GM12864 (cell line): ENCODE measurements at regions not wholly inside any gene's neighbourhood (a gene's known extent, or its start where the extent isn't known, plus 50 kb on each side); places are given as distances from the start of the nearest gene placed in this dataset.

Experiments used
- DNase-seq: peaks from one replicate; pipeline ENCODE4 v3.0.0-alpha.2; 2011; ENCODE audit warnings: low read depth
- H3K4me3 ChIP-seq: 2 replicates; pipeline ENCODE4 v1.5.1; 2011; ENCODE audit warnings: mild to moderate bottlenecking, low read depth, low read length, control low read depth
- TF ChIP-seq, protein P1 (sequence below): IDR thresholded peaks from 2 replicates; pipeline ENCODE4 v1.5.1; 2011; ENCODE audit warnings: low read depth, mild to moderate bottlenecking, moderate library complexity, low read length, control low read depth, inconsistent platforms; ENCODE audit errors: missing control alignments

- DNase-seq, result no peak
- TF ChIP-seq, protein P1, sequence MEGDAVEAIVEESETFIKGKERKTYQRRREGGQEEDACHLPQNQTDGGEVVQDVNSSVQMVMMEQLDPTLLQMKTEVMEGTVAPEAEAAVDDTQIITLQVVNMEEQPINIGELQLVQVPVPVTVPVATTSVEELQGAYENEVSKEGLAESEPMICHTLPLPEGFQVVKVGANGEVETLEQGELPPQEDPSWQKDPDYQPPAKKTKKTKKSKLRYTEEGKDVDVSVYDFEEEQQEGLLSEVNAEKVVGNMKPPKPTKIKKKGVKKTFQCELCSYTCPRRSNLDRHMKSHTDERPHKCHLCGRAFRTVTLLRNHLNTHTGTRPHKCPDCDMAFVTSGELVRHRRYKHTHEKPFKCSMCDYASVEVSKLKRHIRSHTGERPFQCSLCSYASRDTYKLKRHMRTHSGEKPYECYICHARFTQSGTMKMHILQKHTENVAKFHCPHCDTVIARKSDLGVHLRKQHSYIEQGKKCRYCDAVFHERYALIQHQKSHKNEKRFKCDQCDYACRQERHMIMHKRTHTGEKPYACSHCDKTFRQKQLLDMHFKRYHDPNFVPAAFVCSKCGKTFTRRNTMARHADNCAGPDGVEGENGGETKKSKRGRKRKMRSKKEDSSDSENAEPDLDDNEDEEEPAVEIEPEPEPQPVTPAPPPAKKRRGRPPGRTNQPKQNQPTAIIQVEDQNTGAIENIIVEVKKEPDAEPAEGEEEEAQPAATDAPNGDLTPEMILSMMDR, result no peak
- no peak overlapping the region for H3K4me3 ChIP-seq
These were observed 84.2 kb downstream of the CAVIN4 start for GRCh38 chr9:100662122-100662521.

DNA sequence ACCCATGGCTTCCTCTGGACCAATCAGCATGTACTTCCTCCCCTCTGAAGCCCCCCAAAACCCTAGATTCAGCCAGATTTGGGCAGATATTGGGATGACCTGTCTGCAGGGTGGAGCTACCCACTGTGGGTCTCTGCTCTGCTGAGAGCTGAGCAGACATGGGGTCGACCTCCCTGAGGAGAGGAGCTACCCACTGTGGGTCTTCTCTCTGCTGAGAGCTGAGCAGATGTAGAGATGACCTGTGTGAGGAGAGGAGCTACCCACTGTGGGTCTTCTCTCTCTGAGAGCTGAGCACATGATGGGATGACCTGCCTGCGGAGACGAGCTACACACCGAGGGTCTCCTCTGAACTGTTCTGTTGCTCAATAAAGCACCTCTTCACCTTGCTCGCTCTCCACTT is 89.6 kb downstream of the CAVIN4 start:
- TF ChIP-seq, protein P1, result no peak

GRCh38 chr9:100668024-100668423 is 90.1 kb downstream of the CAVIN4 start:
- no peak overlapping the region for H3K4me3 ChIP-seq

More for the DNA sequence above, 89.6 kb downstream of the CAVIN4 start:
- no peak overlapping the region for H3K4me3 ChIP-seq
- DNase-seq, result no peak

GRCh38 chr9:100669968-100670367 is 92.1 kb downstream of the CAVIN4 start:
- no peak overlapping the region for H3K4me3 ChIP-seq
- no peak for DNase-seq
- TF ChIP-seq, protein P1, result no peak

More at GRCh38 chr9:100668024-100668423, 90.1 kb downstream of the CAVIN4 start:
- no peak for DNase-seq
- TF ChIP-seq, protein P1, result no peak

GRCh38 chr9:100670719-100671118 is 92.8 kb downstream of the CAVIN4 start:
- DNase-seq, result no peak
- no peak overlapping the region for H3K4me3 ChIP-seq
- TF ChIP-seq, protein P1, result no peak

GRCh38 chr9:100671898-100672297 is 94.0 kb downstream of the CAVIN4 start:
- TF ChIP-seq, protein P1, result no peak
- DNase-seq, result no peak

DNA sequence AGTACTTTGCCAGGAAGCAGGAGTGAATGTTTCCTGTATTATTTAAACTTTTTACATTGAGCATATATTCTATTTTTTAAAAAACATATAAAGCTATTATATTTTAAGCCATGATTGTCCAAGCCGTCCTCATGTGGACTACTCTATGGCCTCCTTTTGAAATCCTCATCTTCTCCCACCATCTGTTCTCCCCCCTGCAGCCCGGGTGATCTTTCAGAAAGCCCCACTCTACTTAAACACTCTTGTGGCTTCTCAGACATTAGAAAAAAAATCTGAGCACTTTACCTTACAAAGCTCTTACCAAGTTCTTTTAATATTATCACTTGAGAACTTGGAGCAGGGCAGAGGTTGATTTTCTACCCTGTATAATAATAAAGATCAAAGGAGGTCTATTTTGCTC is 95.4 kb downstream of the CAVIN4 start:
- TF ChIP-seq, protein P1, result no peak

More at GRCh38 chr9:100671898-100672297, 94.0 kb downstream of the CAVIN4 start:
- no peak overlapping the region for H3K4me3 ChIP-seq

More for the DNA sequence above, 95.4 kb downstream of the CAVIN4 start:
- no peak for DNase-seq
- no peak overlapping the region for H3K4me3 ChIP-seq
